ENCODE measurements at regions not wholly inside any gene's neighbourhood (a gene's known extent, or its start where the extent isn't known, plus 50 kb on each side); places are given as distances from the start of the nearest gene placed in this dataset.

DNA sequence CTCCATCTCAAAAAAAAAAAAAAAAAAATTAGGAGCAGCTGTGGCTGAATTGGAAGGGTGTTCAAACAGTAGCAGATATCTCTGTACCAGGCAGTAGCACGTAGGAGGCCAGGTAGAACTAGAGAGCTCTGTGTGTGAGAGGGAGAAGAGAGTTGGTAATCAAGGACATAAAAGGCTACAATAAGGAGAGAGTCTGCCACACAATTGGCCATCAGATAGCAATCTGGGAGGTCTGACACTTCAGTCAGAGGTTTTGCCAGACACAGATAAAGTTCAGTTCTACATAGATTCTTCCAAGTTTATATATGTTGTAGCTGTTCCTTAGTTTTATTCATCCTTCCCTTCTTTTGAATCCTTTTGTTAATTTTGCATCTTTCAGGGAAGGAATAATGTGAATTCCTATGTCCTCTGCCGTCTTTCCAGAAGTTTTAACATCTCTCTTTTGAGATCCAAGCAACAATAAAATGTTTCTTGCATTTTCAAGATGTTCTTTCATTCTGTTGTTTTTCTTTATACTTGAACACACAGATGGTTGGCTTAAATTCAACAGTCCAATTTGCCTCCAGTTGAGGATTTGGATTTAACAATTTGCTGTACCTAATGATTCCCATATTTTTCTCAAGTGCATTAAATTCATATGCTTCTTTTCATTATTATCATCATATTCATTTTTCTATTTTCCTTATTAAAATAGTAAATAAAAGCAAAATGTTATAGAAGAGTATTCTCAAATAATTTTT lies 600.3 kb upstream of the GCFC2 start:
- no peak for TF ChIP-seq CEBPB (IDR thresholded peaks at IDR 0.05; ENCODE audit: low read depth)
- no peak for TF ChIP-seq EZH2phosphoT487 (IDR thresholded peaks at IDR 0.05; ENCODE audit: borderline replicate concordance)
- TF ChIP-seq, protein P1, sequence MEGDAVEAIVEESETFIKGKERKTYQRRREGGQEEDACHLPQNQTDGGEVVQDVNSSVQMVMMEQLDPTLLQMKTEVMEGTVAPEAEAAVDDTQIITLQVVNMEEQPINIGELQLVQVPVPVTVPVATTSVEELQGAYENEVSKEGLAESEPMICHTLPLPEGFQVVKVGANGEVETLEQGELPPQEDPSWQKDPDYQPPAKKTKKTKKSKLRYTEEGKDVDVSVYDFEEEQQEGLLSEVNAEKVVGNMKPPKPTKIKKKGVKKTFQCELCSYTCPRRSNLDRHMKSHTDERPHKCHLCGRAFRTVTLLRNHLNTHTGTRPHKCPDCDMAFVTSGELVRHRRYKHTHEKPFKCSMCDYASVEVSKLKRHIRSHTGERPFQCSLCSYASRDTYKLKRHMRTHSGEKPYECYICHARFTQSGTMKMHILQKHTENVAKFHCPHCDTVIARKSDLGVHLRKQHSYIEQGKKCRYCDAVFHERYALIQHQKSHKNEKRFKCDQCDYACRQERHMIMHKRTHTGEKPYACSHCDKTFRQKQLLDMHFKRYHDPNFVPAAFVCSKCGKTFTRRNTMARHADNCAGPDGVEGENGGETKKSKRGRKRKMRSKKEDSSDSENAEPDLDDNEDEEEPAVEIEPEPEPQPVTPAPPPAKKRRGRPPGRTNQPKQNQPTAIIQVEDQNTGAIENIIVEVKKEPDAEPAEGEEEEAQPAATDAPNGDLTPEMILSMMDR (IDR thresholded peaks at IDR 0.05 in 2 of 3, conservative IDR thresholded peaks at IDR 0.05 in 1 of 3; ENCODE audit: borderline replicate concordance in 1 of 3, insufficient read depth in 1 of 3, low read depth in 2 of 3, low read length in 2 of 3), result no peak
- no peak for TF ChIP-seq POLR2A (IDR thresholded peaks at IDR 0.05; ENCODE audit: borderline replicate concordance, extremely low read depth, insufficient read depth, insufficient read length)
- no peak for TF ChIP-seq EGR1 (IDR thresholded peaks at IDR 0.05; ENCODE audit: low read depth)
- no peak for TF ChIP-seq YY1 (IDR thresholded peaks at IDR 0.05; ENCODE audit: extremely low read depth, insufficient replicate concordance, low read depth, low read length)
- no peak for TF ChIP-seq POLR2AphosphoS5 (IDR thresholded peaks at IDR 0.05; ENCODE audit: low read depth, low read length)
- TF ChIP-seq SIN3A (IDR thresholded peaks at IDR 0.05; ENCODE audit: low read depth), result no peak
- no peak for TF ChIP-seq CBX3 (IDR thresholded peaks at IDR 0.05; ENCODE audit: low read depth)
- TF ChIP-seq, protein P2, sequence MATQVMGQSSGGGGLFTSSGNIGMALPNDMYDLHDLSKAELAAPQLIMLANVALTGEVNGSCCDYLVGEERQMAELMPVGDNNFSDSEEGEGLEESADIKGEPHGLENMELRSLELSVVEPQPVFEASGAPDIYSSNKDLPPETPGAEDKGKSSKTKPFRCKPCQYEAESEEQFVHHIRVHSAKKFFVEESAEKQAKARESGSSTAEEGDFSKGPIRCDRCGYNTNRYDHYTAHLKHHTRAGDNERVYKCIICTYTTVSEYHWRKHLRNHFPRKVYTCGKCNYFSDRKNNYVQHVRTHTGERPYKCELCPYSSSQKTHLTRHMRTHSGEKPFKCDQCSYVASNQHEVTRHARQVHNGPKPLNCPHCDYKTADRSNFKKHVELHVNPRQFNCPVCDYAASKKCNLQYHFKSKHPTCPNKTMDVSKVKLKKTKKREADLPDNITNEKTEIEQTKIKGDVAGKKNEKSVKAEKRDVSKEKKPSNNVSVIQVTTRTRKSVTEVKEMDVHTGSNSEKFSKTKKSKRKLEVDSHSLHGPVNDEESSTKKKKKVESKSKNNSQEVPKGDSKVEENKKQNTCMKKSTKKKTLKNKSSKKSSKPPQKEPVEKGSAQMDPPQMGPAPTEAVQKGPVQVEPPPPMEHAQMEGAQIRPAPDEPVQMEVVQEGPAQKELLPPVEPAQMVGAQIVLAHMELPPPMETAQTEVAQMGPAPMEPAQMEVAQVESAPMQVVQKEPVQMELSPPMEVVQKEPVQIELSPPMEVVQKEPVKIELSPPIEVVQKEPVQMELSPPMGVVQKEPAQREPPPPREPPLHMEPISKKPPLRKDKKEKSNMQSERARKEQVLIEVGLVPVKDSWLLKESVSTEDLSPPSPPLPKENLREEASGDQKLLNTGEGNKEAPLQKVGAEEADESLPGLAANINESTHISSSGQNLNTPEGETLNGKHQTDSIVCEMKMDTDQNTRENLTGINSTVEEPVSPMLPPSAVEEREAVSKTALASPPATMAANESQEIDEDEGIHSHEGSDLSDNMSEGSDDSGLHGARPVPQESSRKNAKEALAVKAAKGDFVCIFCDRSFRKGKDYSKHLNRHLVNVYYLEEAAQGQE (IDR thresholded peaks at IDR 0.05; ENCODE audit: low read depth), result no peak
- no peak for TF ChIP-seq EZH2 (IDR thresholded peaks at IDR 0.05)
- no peak for TF ChIP-seq RAD21 (IDR thresholded peaks at IDR 0.05; ENCODE audit: low read depth)
- TF ChIP-seq TCF7L2 (IDR thresholded peaks at IDR 0.05; ENCODE audit: borderline replicate concordance, extremely low read depth, insufficient read depth, insufficient read length), result no peak
